ENCODE measurements at regions not wholly inside any gene's neighbourhood (a gene's known extent, or its start where the extent isn't known, plus 50 kb on each side); places are given as distances from the start of the nearest gene placed in this dataset.

GRCh38 chr2:41955316-41956043 lies 92.3 kb upstream of the PKDCC start:
- no peak for DNase-seq (ENCODE audit: low read depth)

DNA sequence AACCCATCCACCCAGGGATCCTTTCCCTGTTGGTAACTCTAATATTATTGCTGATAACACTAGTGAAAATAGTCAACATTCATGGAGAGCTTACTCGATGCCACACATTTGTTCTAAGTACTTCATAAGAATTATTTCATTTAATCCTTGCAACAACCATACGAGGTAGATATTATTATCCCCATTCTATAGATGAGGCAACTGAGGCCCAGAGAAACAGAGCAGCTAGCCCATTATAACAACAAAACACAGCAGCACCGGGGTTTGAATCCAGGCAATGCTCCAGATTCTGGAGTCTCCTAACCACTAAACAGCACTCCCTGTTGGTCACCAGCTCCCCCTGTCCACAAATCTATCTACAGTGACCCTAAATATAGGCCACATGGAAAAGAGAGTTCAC lies 90.4 kb upstream of the PKDCC start:
- no peak for DNase-seq (ENCODE audit: low read depth)

- DNase-seq (ENCODE audit: low read depth) = no peak
These were observed 89.6 kb upstream of the PKDCC start for GRCh38 chr2:41958251-41958650.

DNA sequence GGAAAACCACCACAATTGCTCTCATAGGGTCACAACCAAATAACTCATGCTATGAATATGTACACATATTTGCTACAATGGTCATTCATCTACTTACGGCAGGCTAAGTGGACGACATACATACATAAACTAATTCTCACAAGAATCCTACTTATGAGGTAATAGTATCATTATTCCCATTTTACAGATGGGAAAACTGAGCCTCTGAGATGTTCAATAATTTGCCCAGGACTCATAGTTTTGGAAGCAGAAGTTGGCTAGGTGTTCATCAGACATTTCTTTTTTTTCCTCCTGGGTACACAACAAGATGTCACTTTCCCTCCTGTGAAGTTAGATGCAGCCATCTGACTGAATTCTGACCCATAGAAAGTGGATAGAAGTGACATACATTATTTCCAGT lies 89.0 kb upstream of the PKDCC start:
- DNase-seq (ENCODE audit: low read depth) = no peak

DNA sequence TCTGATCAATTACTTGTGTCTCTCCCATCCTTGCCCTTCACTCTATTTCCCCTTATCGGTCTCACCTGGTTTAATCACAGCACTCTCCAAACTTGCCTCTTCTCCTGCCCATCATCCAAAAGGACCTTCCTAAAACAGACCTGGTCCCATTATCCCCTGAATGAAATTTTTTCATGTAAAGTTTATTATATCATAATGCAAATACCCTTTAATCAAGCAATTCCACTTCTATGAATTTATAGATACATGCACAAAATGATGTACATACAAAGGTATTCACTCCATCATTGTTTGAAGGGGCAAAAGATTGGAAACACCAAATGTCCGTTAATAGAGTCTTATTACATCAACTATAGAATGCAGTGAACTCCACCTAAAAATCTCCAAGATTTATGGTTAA lies 88.1 kb upstream of the PKDCC start:
- DNase-seq (ENCODE audit: low read depth) = no peak

GRCh38 chr2:41962922-41963622 lies 84.7 kb upstream of the PKDCC start:
- no peak for DNase-seq (ENCODE audit: low read depth)

DNA sequence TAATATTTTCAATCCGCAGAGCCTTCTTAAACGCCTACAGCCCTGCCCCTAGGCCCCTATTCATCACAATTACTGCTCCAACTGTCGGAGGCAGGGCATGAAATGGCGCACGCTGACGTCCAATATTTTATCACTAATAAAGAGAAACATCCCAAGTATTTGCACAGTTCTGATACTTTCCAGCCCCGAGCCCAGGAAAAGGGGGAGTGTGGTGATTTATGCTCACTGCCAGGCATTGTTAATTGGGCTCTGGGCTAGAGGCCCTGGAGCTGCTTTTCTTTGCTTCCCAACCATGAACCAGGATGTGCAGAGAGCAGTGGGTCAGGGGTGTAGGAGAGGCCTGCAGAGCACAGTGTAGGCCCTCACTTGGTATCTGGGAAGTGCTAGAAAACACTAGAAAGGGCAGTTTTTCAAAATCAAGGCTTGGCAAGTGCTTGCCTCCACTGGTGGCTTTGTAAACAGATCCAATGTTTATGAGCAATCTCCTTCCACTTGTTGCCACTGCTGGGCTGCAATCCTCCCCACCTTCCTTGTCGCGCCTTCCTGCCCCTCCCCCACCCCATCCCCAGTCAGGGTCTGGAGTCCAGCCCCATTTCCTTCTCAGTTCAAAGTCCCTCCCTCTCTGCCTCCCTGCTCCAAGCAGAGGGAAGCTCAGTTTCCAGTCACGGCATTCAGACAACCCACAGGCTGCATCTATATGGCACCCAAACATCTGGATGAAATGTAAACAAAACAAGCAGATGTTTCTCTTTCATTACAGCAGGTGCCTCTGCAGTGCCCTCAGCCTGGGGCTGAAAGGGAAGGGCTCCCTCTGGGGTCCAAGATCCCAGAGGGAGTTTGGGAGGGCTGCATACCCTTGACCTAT lies 83.9 kb upstream of the PKDCC start:
- peak; percentile 55 for DNase-seq (ENCODE audit: low read depth)

DNA sequence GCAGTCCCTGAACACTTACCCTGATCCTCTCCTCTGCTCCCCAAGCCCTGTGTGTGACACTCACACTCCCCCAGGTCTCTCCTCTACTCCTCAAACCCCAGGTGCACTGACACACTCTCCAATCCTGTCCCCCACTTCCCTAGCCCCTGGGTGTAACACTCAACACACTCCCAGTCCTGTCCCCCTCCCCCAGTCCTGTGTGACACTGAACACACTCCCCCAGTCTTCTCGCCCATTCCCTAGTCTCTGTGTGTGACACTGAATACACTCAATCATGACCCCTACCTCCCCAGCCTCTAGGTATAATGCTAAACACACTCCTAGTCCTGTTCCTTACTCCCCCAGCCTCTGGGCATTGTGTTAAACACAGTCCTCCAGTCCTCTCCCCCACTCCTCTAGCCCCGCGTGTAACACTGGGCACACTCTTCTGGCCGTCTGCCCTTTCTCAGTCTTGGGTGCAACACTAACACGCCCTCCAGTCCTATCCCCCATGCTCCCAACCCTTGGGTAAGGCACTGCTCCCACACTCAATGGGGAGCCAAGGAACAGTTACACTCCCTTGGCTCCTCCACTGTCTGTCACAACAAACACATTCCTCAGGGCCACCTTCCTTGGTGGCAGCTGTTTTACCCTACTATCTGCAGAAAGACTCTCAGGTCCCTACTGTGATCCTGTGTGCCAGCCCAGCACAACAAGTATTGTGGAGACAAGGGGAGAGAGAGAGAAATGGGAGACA lies 82.5 kb upstream of the PKDCC start:
- DNase-seq (ENCODE audit: low read depth) = no peak

GRCh38 chr2:41965909-41966295 lies 81.9 kb upstream of the PKDCC start:
- DNase-seq (ENCODE audit: low read depth) = peak; percentile 68

DNA sequence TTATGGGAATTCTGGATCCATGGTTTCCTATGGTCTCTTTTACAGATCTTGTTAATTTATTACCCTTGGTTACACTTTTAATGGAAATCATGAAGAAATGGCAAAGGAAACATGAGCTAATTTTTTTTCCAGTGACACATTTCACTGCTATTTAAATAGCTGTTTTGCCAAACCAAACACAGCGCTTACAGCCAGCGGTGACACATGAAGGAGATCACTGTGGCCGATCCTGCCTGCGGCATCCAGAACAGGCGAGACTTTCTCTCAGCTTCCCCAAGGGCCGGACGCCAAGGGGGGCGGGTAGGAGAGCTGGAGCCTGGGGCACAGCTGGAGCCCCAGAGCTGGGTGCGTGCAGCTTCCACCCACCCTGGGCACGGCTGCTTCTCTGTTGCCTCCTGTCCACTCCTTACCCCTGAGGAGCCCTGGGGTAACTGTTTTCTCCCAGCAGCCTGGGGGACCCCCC lies 81.4 kb upstream of the PKDCC start:
- peak; percentile 99 for DNase-seq (ENCODE audit: low read depth)

GRCh38 chr2:41966920-41967319 lies 80.9 kb upstream of the PKDCC start:
- DNase-seq (ENCODE audit: low read depth) = peak; percentile 65

- peak; percentile 32 for DNase-seq (ENCODE audit: low read depth)
These were observed 80.2 kb upstream of the PKDCC start for GRCh38 chr2:41967476-41968181.

DNA sequence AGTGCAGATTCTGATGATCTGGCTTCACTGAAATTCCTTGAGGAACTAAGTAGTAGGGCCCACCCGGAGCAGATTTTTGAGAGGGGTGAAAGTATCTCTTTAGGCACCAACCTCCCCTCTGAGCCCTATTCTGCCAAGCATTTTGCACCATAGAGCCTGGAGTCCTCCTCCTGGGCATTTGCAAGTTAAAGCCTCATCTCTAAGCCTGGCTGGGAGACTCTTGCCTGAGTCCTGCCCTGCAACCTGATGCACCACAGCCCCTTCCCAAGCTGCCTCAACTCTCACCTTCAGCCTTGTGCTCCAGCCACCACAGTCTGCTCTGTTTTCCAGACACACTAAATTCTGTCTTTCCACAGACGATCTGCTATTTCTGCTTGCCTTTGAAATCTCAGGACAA lies 79.6 kb upstream of the PKDCC start:
- DNase-seq (ENCODE audit: low read depth) = no peak

GRCh38 chr2:41970988-41971660 lies 76.7 kb upstream of the PKDCC start:
- peak; percentile 6 for DNase-seq (ENCODE audit: low read depth)

DNA sequence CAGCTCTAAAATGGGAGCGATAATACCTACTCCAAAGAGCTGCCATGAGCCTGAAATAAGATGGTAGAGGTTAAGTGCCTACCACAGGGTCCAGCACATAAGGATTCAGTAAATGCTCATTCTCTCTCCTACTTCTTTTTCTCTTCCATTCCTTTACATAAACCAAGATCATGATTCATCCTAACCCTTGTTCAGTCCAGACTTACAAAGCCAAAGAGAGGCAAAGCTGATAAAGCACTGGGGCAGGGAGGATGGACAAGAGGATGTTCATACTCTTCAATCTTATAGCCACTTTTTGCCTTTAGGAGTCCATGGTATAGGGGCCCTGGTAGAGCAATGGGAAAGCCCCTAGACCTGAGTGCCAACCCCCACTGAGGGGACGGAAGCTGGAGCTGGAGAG lies 75.6 kb upstream of the PKDCC start:
- DNase-seq (ENCODE audit: low read depth) = no peak

GRCh38 chr2:41972819-41973218 lies 75.0 kb upstream of the PKDCC start:
- no peak for DNase-seq (ENCODE audit: low read depth)

GRCh38 chr2:41973871-41974270 lies 74.0 kb upstream of the PKDCC start:
- DNase-seq (ENCODE audit: low read depth) = no peak

GRCh38 chr2:41981417-41981816 lies 66.4 kb upstream of the PKDCC start:
- DNase-seq (ENCODE audit: low read depth) = no peak

GRCh38 chr2:41985573-41986095 lies 62.2 kb upstream of the PKDCC start:
- DNase-seq (ENCODE audit: low read depth) = no peak

DNA sequence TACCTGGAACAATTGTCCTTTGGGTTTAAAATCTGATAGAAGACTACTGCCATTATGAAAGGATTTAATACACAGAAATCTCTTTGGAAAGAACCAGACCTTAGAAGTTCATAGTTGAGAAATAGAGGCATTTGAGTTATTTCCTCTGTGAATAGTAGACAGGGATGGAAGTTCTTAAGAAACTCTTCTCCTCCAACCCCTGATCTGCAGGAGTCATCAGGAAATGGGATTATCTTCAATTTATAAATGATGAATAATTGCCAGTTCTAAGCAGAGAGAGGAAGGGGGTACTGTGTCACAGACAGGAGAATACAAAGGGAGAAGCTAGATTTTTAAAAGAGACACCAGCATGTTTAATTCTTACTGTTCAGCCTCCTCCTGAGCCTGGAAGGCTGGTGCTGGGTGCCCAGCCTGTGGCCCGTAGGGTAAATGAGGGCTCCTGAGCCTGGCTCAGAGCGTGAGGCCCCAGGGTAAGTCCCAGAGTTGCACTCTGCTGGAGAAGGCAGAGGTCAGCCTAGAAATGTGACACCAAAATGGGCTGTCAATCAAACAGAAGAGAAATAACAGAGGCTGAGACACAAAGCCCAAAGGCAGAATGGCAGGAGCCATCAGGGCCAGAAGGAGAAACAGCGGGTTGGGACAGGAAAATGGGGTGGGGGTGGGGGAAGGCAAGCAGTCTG lies 58.2 kb upstream of the PKDCC start:
- no peak for DNase-seq (ENCODE audit: low read depth)

All from EH (cell line).